ENCODE measurements at regions not wholly inside any gene's neighbourhood (a gene's known extent, or its start where the extent isn't known, plus 50 kb on each side); places are given as distances from the start of the nearest gene placed in this dataset.
A peak's percentile ranks its signal among the peaks of the same experiment; 100 is the strongest.

DNA sequence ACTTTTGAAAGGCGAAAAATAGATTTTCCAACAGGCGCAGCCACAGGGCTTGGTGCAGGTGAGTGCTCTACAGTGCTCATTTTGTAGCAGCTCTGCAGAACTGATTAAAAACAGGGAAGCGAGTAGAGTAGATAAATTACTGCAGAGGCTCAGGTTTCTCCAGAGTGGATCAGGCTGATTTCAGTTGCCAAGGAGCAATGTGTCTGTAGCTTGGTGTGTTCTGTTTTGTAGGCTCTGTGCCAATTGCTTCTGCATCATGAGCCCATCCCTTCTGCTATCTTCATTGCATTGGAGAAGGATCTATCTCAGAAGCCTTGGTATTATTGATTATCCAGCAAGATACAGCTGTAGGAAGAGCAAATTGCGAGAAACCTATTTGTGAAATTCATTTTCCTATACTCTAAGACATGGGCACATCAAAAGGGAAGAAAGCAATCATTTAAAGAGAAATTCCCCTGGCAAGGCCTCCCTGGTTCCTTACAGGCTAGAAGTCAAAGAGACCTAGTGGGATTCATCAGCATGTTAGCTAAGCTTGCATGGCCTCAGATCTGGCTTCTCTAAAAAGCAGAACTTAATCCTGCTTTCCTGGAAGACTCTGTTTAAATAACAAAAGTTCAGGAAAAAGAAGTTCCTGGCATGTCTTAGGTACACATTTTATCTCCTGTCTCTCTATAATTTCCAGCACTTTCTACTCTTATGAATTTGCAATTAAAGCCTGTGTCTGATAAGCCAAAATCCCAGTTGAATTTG is 432.4 kb upstream of the ATP10A start:
- H3K36me3 ChIP-seq (ENCODE audit: low read depth) = no peaks in the 10 kb centered on the region
- no peaks in the 10 kb centered on the region for H3K4me1 ChIP-seq (ENCODE audit: insufficient read depth, poor library complexity, severe bottlenecking)
- no peak overlapping the region for H3K27ac ChIP-seq (ENCODE audit: poor library complexity, severe bottlenecking)
- DNase-seq (ENCODE audit: low spot score) (no peak), ATAC-seq (ENCODE audit: low read depth) (no peak)
- no peak overlapping the region for H3K4me3 ChIP-seq (ENCODE audit: severe bottlenecking)
- peaks cover 6% of the 10 kb centered on the region for H3K9me3 ChIP-seq (ENCODE audit: severe bottlenecking)
- TF ChIP-seq CTCF (IDR thresholded peaks at IDR 0.05; ENCODE audit: poor library complexity, severe bottlenecking) = no peak
- H3K27me3 ChIP-seq (ENCODE audit: insufficient read depth, poor library complexity, severe bottlenecking) = no peaks in the 10 kb centered on the region

- Histone ChIP-seq H3K36me3 (ENCODE audit: low read depth) (no peaks in the 10 kb centered on the region), H3K27me3 (ENCODE audit: insufficient read depth, poor library complexity, severe bottlenecking) (no peaks in the 10 kb centered on the region), H3K27ac (ENCODE audit: poor library complexity, severe bottlenecking) (no peak overlapping the region), H3K4me3 (ENCODE audit: severe bottlenecking) (no peak overlapping the region), H3K9me3 (ENCODE audit: severe bottlenecking) (peaks cover 6% of the 10 kb centered on the region), H3K4me1 (ENCODE audit: insufficient read depth, poor library complexity, severe bottlenecking) (no peaks in the 10 kb centered on the region)
- DNase-seq (ENCODE audit: low spot score) = no peak
- no peak for TF ChIP-seq CTCF (IDR thresholded peaks at IDR 0.05; ENCODE audit: poor library complexity, severe bottlenecking)
- ATAC-seq (ENCODE audit: low read depth) = peak; percentile 49
Observed at GRCh38 chr15:26294059-26294689, 431.0 kb upstream of the ATP10A start.

- Histone ChIP-seq H3K4me1 (ENCODE audit: insufficient read depth, poor library complexity, severe bottlenecking) (no peaks in the 10 kb centered on the region), H3K4me3 (ENCODE audit: severe bottlenecking) (no peak overlapping the region), H3K36me3 (ENCODE audit: low read depth) (no peaks in the 10 kb centered on the region), H3K27me3 (ENCODE audit: insufficient read depth, poor library complexity, severe bottlenecking) (no peaks in the 10 kb centered on the region), H3K9me3 (ENCODE audit: severe bottlenecking) (peaks cover 7% of the 10 kb centered on the region), H3K27ac (ENCODE audit: poor library complexity, severe bottlenecking) (no peak overlapping the region)
- DNase-seq (ENCODE audit: low spot score) = no peak
- ATAC-seq (ENCODE audit: low read depth) = no peak
- no peak for TF ChIP-seq CTCF (IDR thresholded peaks at IDR 0.05; ENCODE audit: poor library complexity, severe bottlenecking)
Observed at GRCh38 chr15:26287381-26287780, 424.3 kb upstream of the ATP10A start.

DNA sequence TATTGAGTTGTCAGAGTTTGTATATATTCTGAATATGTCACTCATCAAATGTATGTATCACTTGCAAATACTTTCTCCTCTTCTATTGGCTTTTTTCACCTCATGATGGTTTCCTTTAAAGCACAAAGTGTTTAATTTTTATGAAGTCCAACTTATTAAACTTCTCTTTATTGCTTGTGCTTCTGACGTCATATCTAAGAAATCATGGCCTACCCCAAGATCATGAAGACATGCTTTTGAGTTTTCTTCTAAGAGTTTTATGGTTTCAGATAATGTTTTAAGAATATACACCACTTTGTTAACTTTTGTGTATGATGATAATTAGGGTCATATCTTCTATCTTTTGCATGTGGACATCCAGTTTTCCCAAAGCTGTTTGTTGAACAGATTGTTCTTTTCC is 417.2 kb upstream of the ATP10A start:
- no peak for TF ChIP-seq CTCF (IDR thresholded peaks at IDR 0.05; ENCODE audit: poor library complexity, severe bottlenecking)

DNA sequence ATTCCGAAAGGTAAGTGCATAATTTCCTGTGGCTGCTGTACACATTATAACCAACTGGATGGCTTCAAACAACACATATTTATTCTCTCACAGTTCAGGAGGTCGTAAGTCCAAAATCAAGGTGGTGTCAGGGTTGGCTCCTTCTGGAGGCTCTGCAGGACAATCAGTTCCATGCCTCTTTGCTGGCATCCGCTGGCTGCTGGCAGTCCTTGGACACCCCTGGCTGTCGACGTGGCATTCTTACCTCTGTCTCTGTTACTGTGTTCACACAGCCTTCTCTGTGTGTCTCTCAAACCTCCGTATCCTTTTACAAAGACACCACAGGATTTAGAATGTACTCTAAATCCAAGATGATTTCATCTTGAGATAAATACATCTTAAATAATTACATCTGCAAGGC is 398.8 kb upstream of the ATP10A start:
- Histone ChIP-seq H3K27ac (ENCODE audit: poor library complexity, severe bottlenecking) (no peak overlapping the region), H3K36me3 (ENCODE audit: low read depth) (no peaks in the 10 kb centered on the region), H3K4me1 (ENCODE audit: insufficient read depth, poor library complexity, severe bottlenecking) (no peaks in the 10 kb centered on the region), H3K9me3 (ENCODE audit: severe bottlenecking) (no peaks in the 10 kb centered on the region), H3K27me3 (ENCODE audit: insufficient read depth, poor library complexity, severe bottlenecking) (peaks cover 14% of the 10 kb centered on the region), H3K4me3 (ENCODE audit: severe bottlenecking) (no peak overlapping the region)
- TF ChIP-seq CTCF (IDR thresholded peaks at IDR 0.05; ENCODE audit: poor library complexity, severe bottlenecking) = no peak
- DNase-seq (ENCODE audit: low spot score) = no peak
- ATAC-seq (ENCODE audit: low read depth) = no peak

More for the DNA sequence above, 417.2 kb upstream of the ATP10A start:
- Histone ChIP-seq H3K4me3 (ENCODE audit: severe bottlenecking) (no peak overlapping the region), H3K4me1 (ENCODE audit: insufficient read depth, poor library complexity, severe bottlenecking) (no peaks in the 10 kb centered on the region), H3K9me3 (ENCODE audit: severe bottlenecking) (no peaks in the 10 kb centered on the region), H3K36me3 (ENCODE audit: low read depth) (no peaks in the 10 kb centered on the region), H3K27me3 (ENCODE audit: insufficient read depth, poor library complexity, severe bottlenecking) (no peaks in the 10 kb centered on the region), H3K27ac (ENCODE audit: poor library complexity, severe bottlenecking) (no peak overlapping the region)
- ATAC-seq (ENCODE audit: low read depth) (no peak), DNase-seq (ENCODE audit: low spot score) (no peak)

Data from RWPE2 (cell line).